ENCODE measurements at regions not wholly inside any gene's neighbourhood (a gene's known extent, or its start where the extent isn't known, plus 50 kb on each side); places are given as distances from the start of the nearest gene placed in this dataset.

- no peak for DNase-seq
- Histone ChIP-seq H3K36me3 (replicated peaks; ENCODE audit: control insufficient read depth, insufficient read depth, low read length) (no peaks in the 10 kb centered on the region), H3K4me3 (ENCODE audit: insufficient read depth, low read depth, low read length) (no peak overlapping the region), H3K27me3 (ENCODE audit: control insufficient read depth, insufficient read depth, low read length) (no peaks in the 10 kb centered on the region)
Observed at GRCh38 chr14:62528296-62528695, 517.0 kb downstream of the KCNH5 start.

DNA sequence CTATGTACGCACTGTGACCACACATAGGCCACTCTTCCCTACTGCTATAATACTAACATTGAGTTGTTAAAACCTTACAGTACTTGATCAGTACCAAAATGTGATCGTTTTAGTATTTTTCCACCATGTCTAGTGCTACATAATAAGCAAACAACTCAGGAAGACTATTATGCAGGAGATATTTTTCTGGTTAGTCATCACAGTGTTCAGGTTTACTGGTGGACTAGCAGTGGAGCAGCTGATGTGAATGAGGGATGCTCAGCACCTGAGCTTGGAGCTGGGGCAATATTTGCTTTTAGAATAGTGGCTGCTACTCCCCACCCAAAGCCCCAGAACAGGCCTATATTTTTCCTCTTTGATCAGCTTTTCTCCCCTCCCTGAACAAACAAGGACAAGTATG lies 513.1 kb downstream of the KCNH5 start:
- DNase-seq: no peak
- no peaks in the 10 kb centered on the region for H3K36me3 ChIP-seq (replicated peaks; ENCODE audit: control insufficient read depth, insufficient read depth, low read length)
- no peaks in the 10 kb centered on the region for H3K27me3 ChIP-seq (ENCODE audit: control insufficient read depth, insufficient read depth, low read length)
- no peak overlapping the region for H3K4me3 ChIP-seq (ENCODE audit: insufficient read depth, low read depth, low read length)

GRCh38 chr14:62546862-62547474 lies 498.3 kb downstream of the KCNH5 start:
- Histone ChIP-seq H3K36me3 (replicated peaks; ENCODE audit: control insufficient read depth, insufficient read depth, low read length) (no peaks in the 10 kb centered on the region), H3K4me3 (ENCODE audit: insufficient read depth, low read depth, low read length) (no peak overlapping the region), H3K27me3 (ENCODE audit: control insufficient read depth, insufficient read depth, low read length) (no peaks in the 10 kb centered on the region)
- no peak for DNase-seq

DNA sequence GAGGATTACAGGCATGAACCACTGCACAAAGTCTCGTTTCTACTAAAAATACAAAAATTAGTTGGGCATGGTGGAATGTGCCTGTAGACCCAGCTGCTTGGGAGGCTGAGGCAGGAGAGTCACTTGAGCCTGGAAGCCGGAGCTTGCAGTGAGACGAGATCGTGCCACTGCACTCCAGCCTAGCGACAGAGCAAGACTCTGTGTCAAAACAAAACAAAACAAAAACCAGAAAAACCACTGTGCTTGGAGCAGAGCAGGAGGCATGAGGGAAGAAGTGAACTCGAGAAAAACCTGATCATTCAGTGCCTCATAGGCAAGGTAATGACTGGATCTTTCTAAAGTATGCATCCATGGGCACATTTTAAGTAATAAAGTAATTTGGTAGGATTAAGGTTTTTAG lies 487.8 kb downstream of the KCNH5 start:
- Histone ChIP-seq H3K36me3 (replicated peaks; ENCODE audit: control insufficient read depth, insufficient read depth, low read length) (no peaks in the 10 kb centered on the region), H3K27me3 (ENCODE audit: control insufficient read depth, insufficient read depth, low read length) (no peaks in the 10 kb centered on the region), H3K4me3 (ENCODE audit: insufficient read depth, low read depth, low read length) (no peak overlapping the region)
- no peak for DNase-seq

DNA sequence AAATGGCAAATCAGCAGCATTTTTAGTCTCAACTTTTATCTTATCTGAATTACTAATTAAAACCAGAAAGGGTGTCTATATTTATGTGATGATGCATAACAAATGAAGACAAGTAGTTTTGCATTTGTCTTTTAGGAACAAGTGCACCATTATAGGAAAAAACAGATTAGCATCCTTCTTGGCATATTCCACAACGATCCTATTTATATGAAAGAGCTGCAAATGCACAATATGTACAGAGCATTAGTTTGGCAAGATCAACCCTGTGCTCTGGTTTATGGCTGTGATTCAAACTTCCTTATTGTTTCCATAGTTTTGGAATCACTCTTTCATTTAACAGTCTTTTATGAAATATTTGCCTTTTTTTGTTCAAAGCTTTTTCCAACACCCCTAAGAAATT lies 486.8 kb downstream of the KCNH5 start:
- Histone ChIP-seq H3K27me3 (ENCODE audit: control insufficient read depth, insufficient read depth, low read length) (no peaks in the 10 kb centered on the region), H3K4me3 (ENCODE audit: insufficient read depth, low read depth, low read length) (no peak overlapping the region), H3K36me3 (replicated peaks; ENCODE audit: control insufficient read depth, insufficient read depth, low read length) (no peaks in the 10 kb centered on the region)
- DNase-seq: no peak

GRCh38 chr14:62585247-62585646 lies 460.0 kb downstream of the KCNH5 start:
- no peaks in the 10 kb centered on the region for H3K27me3 ChIP-seq (ENCODE audit: control insufficient read depth, insufficient read depth, low read length)
- no peak for DNase-seq
- H3K36me3 ChIP-seq (replicated peaks; ENCODE audit: control insufficient read depth, insufficient read depth, low read length): no peaks in the 10 kb centered on the region
- no peak overlapping the region for H3K4me3 ChIP-seq (ENCODE audit: insufficient read depth, low read depth, low read length)

DNA sequence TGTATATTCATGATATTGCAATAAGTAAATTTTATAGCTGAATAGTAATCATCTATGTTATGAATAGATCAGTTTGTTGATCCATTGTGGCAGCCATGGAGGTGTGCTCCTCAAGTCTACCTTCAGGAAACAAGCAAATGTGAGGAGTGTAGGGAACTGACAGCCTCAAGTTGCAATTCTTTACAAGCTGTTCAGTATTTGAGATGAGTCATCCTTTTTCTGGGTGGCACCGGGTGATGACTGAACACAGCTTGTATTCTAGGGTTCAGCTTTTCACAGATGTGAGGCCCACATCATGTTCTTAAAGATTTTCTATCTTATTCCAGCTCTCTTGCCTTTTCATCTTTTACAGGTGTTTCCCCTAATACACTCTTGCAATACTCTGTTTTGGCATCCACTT lies 452.4 kb downstream of the KCNH5 start:
- Histone ChIP-seq H3K27me3 (ENCODE audit: control insufficient read depth, insufficient read depth, low read length) (no peaks in the 10 kb centered on the region), H3K36me3 (replicated peaks; ENCODE audit: control insufficient read depth, insufficient read depth, low read length) (no peaks in the 10 kb centered on the region), H3K4me3 (ENCODE audit: insufficient read depth, low read depth, low read length) (no peak overlapping the region)
- DNase-seq: no peak

DNA sequence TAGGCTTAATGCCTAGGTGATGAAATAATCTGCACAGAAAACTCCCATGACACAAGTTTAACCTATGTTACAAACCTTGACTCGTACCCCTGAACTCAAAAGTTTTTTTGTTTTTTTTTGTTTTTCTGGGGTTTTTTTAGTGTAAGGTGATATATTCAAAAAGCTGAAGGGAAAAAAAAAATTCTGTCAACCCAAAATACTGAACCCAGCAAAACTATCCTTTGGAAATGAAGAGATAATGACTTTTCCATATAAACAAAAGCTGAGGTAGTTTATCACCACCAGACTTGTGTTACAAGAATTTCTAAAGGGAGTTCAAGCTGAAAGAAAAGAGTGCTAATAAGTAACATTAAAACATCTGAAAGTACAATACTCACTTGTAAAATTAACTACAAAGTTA lies 448.1 kb downstream of the KCNH5 start:
- Histone ChIP-seq H3K27me3 (ENCODE audit: control insufficient read depth, insufficient read depth, low read length) (no peaks in the 10 kb centered on the region), H3K4me3 (ENCODE audit: insufficient read depth, low read depth, low read length) (no peak overlapping the region), H3K36me3 (replicated peaks; ENCODE audit: control insufficient read depth, insufficient read depth, low read length) (no peaks in the 10 kb centered on the region)
- no peak for DNase-seq

DNA sequence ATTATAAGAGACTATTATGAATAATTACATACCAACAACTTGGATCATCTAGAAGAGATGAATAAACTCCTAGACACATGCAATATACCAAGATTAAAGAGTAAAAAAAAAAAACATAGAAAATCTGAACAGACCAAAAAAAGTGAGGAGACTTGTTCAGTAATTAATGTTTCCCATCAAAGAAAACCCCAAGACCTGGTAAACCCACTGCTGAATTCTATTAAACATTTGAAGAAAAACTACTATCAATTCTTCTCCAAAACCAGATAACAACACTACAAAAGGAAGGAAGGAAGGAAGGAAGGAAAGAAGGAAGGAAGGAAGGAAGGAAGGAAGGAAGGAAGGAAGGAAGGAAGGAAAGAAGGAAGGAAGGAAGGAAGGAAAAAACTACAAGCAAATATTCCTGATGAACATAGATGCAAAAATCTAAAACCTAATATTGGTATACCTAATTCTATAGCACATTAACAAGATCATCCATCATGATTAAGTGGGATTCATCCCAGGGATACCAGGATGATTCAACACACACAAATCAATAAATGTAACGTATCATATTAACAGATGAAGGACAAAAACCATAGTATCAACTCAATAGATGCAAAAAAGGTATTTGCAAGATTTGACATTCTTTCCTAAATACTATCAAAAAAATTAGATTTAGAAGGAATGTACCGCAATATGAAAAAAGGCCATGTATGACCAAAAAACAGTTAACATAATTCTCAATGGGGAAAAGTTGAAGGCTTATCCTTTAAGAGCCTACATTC lies 445.5 kb downstream of the KCNH5 start:
- no peak for DNase-seq
- Histone ChIP-seq H3K27me3 (ENCODE audit: control insufficient read depth, insufficient read depth, low read length) (no peaks in the 10 kb centered on the region), H3K36me3 (replicated peaks; ENCODE audit: control insufficient read depth, insufficient read depth, low read length) (no peaks in the 10 kb centered on the region), H3K4me3 (ENCODE audit: insufficient read depth, low read depth, low read length) (no peak overlapping the region)

DNA sequence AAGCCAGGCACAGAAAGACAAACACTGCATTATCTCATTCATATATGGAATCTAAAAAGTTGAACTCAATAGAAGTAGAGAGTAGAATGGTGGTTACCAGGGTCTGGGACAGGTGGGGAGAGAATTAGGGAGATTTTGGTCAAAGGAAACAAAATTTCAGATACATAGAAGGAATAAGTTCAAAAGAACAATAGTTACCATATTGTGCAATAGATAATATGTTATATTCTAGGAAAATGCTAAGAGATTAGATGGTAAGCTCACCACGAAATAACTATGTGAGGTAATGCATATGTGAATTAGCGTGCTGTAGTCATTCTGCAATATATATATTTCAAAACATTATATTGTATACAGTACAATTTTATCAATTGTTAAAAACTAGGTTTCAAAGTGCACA lies 442.5 kb downstream of the KCNH5 start:
- no peak overlapping the region for H3K4me3 ChIP-seq (ENCODE audit: insufficient read depth, low read depth, low read length)
- H3K27me3 ChIP-seq (ENCODE audit: control insufficient read depth, insufficient read depth, low read length): no peaks in the 10 kb centered on the region
- H3K36me3 ChIP-seq (replicated peaks; ENCODE audit: control insufficient read depth, insufficient read depth, low read length): no peaks in the 10 kb centered on the region
- no peak for DNase-seq

DNA sequence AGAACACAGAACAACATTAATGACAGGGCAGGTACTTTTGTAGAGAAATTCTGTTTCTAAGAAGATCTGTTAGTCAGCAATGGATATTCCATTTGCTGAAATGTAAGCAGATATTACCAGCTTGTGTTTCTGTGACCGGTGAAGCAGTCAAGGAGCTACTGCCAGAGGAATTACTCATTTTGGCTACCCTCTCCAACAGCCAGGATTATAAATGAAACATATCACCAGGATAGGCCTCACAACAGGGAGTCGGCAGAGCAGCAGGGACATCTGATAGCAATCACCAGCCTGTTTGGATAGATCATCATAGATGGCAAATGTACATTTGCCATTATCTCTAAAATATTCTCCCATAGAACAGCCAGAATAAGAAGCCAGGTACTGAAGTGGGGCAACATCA lies 440.7 kb downstream of the KCNH5 start:
- Histone ChIP-seq H3K27me3 (ENCODE audit: control insufficient read depth, insufficient read depth, low read length) (no peaks in the 10 kb centered on the region), H3K4me3 (ENCODE audit: insufficient read depth, low read depth, low read length) (no peak overlapping the region), H3K36me3 (replicated peaks; ENCODE audit: control insufficient read depth, insufficient read depth, low read length) (no peaks in the 10 kb centered on the region)
- DNase-seq: no peak

- no peaks in the 10 kb centered on the region for H3K27me3 ChIP-seq (ENCODE audit: control insufficient read depth, insufficient read depth, low read length)
- DNase-seq: no peak
- no peak overlapping the region for H3K4me3 ChIP-seq (ENCODE audit: insufficient read depth, low read depth, low read length)
- no peaks in the 10 kb centered on the region for H3K36me3 ChIP-seq (replicated peaks; ENCODE audit: control insufficient read depth, insufficient read depth, low read length)
Observed at GRCh38 chr14:62614122-62614521, 431.1 kb downstream of the KCNH5 start.

GRCh38 chr14:62616668-62617067 lies 428.6 kb downstream of the KCNH5 start:
- no peak for DNase-seq
- H3K27me3 ChIP-seq (ENCODE audit: control insufficient read depth, insufficient read depth, low read length): no peaks in the 10 kb centered on the region
- no peak overlapping the region for H3K4me3 ChIP-seq (ENCODE audit: insufficient read depth, low read depth, low read length)
- no peaks in the 10 kb centered on the region for H3K36me3 ChIP-seq (replicated peaks; ENCODE audit: control insufficient read depth, insufficient read depth, low read length)

- DNase-seq: no peak
- no peaks in the 10 kb centered on the region for H3K27me3 ChIP-seq (ENCODE audit: control insufficient read depth, insufficient read depth, low read length)
- H3K4me3 ChIP-seq (ENCODE audit: insufficient read depth, low read depth, low read length): no peak overlapping the region
- no peaks in the 10 kb centered on the region for H3K36me3 ChIP-seq (replicated peaks; ENCODE audit: control insufficient read depth, insufficient read depth, low read length)
Observed at GRCh38 chr14:62626416-62626815, 418.8 kb downstream of the KCNH5 start.

DNA sequence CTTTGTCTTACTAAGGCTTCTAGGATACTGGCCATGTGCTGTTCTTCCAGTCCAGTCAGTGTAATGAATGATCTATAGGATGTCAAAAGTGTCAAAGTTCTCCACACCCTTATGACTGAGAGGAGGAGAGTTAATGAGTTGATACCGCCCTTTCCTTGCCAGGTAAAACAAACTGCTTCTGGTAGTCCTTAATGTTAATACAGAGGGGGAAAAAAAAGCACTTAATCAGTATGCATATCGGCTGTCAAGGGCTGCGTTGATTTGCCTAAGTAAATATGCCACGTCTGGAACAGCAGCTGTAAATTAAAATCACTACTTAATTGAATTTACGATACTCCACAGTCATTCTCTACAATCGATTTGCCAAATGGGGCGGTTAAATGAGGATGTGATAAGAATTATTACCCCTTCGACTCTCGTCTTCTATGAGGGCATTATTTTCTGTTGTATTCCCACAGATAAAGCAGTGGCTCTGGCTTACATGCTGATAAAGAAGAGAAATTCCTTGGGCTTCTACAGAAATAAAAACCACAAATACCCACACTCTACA lies 416.0 kb downstream of the KCNH5 start:
- DNase-seq: no peak
- H3K27me3 ChIP-seq (ENCODE audit: control insufficient read depth, insufficient read depth, low read length): no peaks in the 10 kb centered on the region
- H3K36me3 ChIP-seq (replicated peaks; ENCODE audit: control insufficient read depth, insufficient read depth, low read length): no peaks in the 10 kb centered on the region
- H3K4me3 ChIP-seq (ENCODE audit: insufficient read depth, low read depth, low read length): no peak overlapping the region

Data from H7 (cell line).